ENCODE measurements at regions not wholly inside any gene's neighbourhood (a gene's known extent, or its start where the extent isn't known, plus 50 kb on each side); places are given as distances from the start of the nearest gene placed in this dataset.

GRCh38 chr15:81858586-81858985 is 187.2 kb downstream of the MEX3B start:
- Histone ChIP-seq H3K9me3 (no peaks in the 10 kb centered on the region), H3K27me3 (ENCODE audit: low read depth) (0 out of 2 replicates have a peak, but pooled peaks cover 3% of the 10 kb centered on the region), H3K4me3 (no peak overlapping the region), H3K4me1 (no peaks in the 10 kb centered on the region), H3K36me3 (replicated peaks) (no peaks in the 10 kb centered on the region)
- no peak for DNase-seq (ENCODE audit: low spot score in 2 of 2)
- in situ Hi-C loops (cut with MboI; ENCODE audit: low sequenced_read_pairs), result no loop called here

- H3K27me3 ChIP-seq (ENCODE audit: low read depth), result 0 out of 2 replicates have a peak, but pooled peaks cover 3% of the 10 kb centered on the region
- H3K9me3 ChIP-seq, result no peaks in the 10 kb centered on the region
- in situ Hi-C loops (cut with MboI; ENCODE audit: low sequenced_read_pairs), result no loop called here
- H3K36me3 ChIP-seq (replicated peaks), result no peaks in the 10 kb centered on the region
- no peaks in the 10 kb centered on the region for H3K4me1 ChIP-seq
- H3K4me3 ChIP-seq, result no peak overlapping the region
- DNase-seq (ENCODE audit: low spot score in 2 of 2), result no peak
Measured at GRCh38 chr15:81858136-81858535, 187.7 kb downstream of the MEX3B start.

- Histone ChIP-seq H3K4me1 (no peaks in the 10 kb centered on the region), H3K4me3 (no peak overlapping the region), H3K9me3 (no peaks in the 10 kb centered on the region), H3K36me3 (replicated peaks) (no peaks in the 10 kb centered on the region), H3K27me3 (ENCODE audit: low read depth) (0 out of 2 replicates have a peak, but pooled peaks cover 3% of the 10 kb centered on the region)
- in situ Hi-C loops (cut with MboI; ENCODE audit: low sequenced_read_pairs), result no loop called here
- no peak for DNase-seq (ENCODE audit: low spot score in 2 of 2)
Measured at GRCh38 chr15:81856634-81857026, 189.2 kb downstream of the MEX3B start.

- Histone ChIP-seq H3K4me3 (no peak overlapping the region), H3K27me3 (ENCODE audit: low read depth) (0 out of 2 replicates have a peak, but pooled peaks cover 3% of the 10 kb centered on the region), H3K36me3 (replicated peaks) (no peaks in the 10 kb centered on the region), H3K4me1 (no peaks in the 10 kb centered on the region), H3K9me3 (no peaks in the 10 kb centered on the region)
- no peak for DNase-seq (ENCODE audit: low spot score in 2 of 2)
- in situ Hi-C loops (cut with MboI; ENCODE audit: low sequenced_read_pairs), result no loop called here
Measured at GRCh38 chr15:81856001-81856633, 189.7 kb downstream of the MEX3B start.

GRCh38 chr15:81853150-81853748 is 192.6 kb downstream of the MEX3B start:
- no peaks in the 10 kb centered on the region for H3K36me3 ChIP-seq (replicated peaks)
- DNase-seq (ENCODE audit: low spot score in 2 of 2), result no peak
- no peak overlapping the region for H3K4me3 ChIP-seq
- H3K9me3 ChIP-seq, result no peaks in the 10 kb centered on the region
- H3K4me1 ChIP-seq, result no peaks in the 10 kb centered on the region
- in situ Hi-C loops (cut with MboI; ENCODE audit: low sequenced_read_pairs), result no loop called here
- no peaks in the 10 kb centered on the region for H3K27me3 ChIP-seq (ENCODE audit: low read depth)

GRCh38 chr15:81852411-81853149 is 193.2 kb downstream of the MEX3B start:
- H3K4me3 ChIP-seq, result no peak overlapping the region
- DNase-seq (ENCODE audit: low spot score in 2 of 2), result no peak
- no peaks in the 10 kb centered on the region for H3K9me3 ChIP-seq
- H3K27me3 ChIP-seq (ENCODE audit: low read depth), result no peaks in the 10 kb centered on the region
- H3K4me1 ChIP-seq, result no peaks in the 10 kb centered on the region
- no peaks in the 10 kb centered on the region for H3K36me3 ChIP-seq (replicated peaks)
- in situ Hi-C loops (cut with MboI; ENCODE audit: low sequenced_read_pairs), result no loop called here

GRCh38 chr15:81851757-81852156 is 194.1 kb downstream of the MEX3B start:
- in situ Hi-C loops (cut with MboI; ENCODE audit: low sequenced_read_pairs), result no loop called here
- H3K9me3 ChIP-seq, result no peaks in the 10 kb centered on the region
- no peak overlapping the region for H3K4me3 ChIP-seq
- H3K36me3 ChIP-seq (replicated peaks), result no peaks in the 10 kb centered on the region
- no peaks in the 10 kb centered on the region for H3K4me1 ChIP-seq
- no peaks in the 10 kb centered on the region for H3K27me3 ChIP-seq (ENCODE audit: low read depth)
- DNase-seq (ENCODE audit: low spot score in 2 of 2), result no peak

- Histone ChIP-seq H3K27me3 (ENCODE audit: low read depth) (no peaks in the 10 kb centered on the region), H3K36me3 (replicated peaks) (no peaks in the 10 kb centered on the region), H3K4me1 (no peaks in the 10 kb centered on the region), H3K9me3 (no peaks in the 10 kb centered on the region), H3K4me3 (no peak overlapping the region)
- no peak for DNase-seq (ENCODE audit: low spot score in 2 of 2)
- in situ Hi-C loops (cut with MboI; ENCODE audit: low sequenced_read_pairs), result no loop called here
Measured at GRCh38 chr15:81851325-81851724, 194.5 kb downstream of the MEX3B start.

- no peaks in the 10 kb centered on the region for H3K4me1 ChIP-seq
- H3K4me3 ChIP-seq, result no peak overlapping the region
- in situ Hi-C loops (cut with MboI; ENCODE audit: low sequenced_read_pairs), result no loop called here
- no peak for DNase-seq (ENCODE audit: low spot score in 2 of 2)
- no peaks in the 10 kb centered on the region for H3K9me3 ChIP-seq
- H3K36me3 ChIP-seq (replicated peaks), result no peaks in the 10 kb centered on the region
- no peaks in the 10 kb centered on the region for H3K27me3 ChIP-seq (ENCODE audit: low read depth)
Measured at GRCh38 chr15:81849289-81849688, 196.5 kb downstream of the MEX3B start.

GRCh38 chr15:81848701-81849100 is 197.1 kb downstream of the MEX3B start:
- in situ Hi-C loops (cut with MboI; ENCODE audit: low sequenced_read_pairs), result no loop called here
- Histone ChIP-seq H3K36me3 (replicated peaks) (no peaks in the 10 kb centered on the region), H3K4me1 (no peaks in the 10 kb centered on the region), H3K4me3 (no peak overlapping the region), H3K27me3 (ENCODE audit: low read depth) (no peaks in the 10 kb centered on the region), H3K9me3 (no peaks in the 10 kb centered on the region)
- no peak for DNase-seq (ENCODE audit: low spot score in 2 of 2)

GRCh38 chr15:81843757-81844407 is 201.9 kb downstream of the MEX3B start:
- in situ Hi-C loops (cut with MboI; ENCODE audit: low sequenced_read_pairs), result no loop called here
- no peak for DNase-seq (ENCODE audit: low spot score in 2 of 2)
- no peaks in the 10 kb centered on the region for H3K27me3 ChIP-seq (ENCODE audit: low read depth)
- no peaks in the 10 kb centered on the region for H3K4me1 ChIP-seq
- no peaks in the 10 kb centered on the region for H3K9me3 ChIP-seq
- no peaks in the 10 kb centered on the region for H3K36me3 ChIP-seq (replicated peaks)
- H3K4me3 ChIP-seq, result no peak overlapping the region

GRCh38 chr15:81843226-81843625 is 202.6 kb downstream of the MEX3B start:
- in situ Hi-C loops (cut with MboI; ENCODE audit: low sequenced_read_pairs), result no loop called here
- Histone ChIP-seq H3K4me1 (no peaks in the 10 kb centered on the region), H3K36me3 (replicated peaks) (no peaks in the 10 kb centered on the region), H3K4me3 (no peak overlapping the region), H3K27me3 (ENCODE audit: low read depth) (no peaks in the 10 kb centered on the region), H3K9me3 (no peaks in the 10 kb centered on the region)
- no peak for DNase-seq (ENCODE audit: low spot score in 2 of 2)

- no peak for DNase-seq (ENCODE audit: low spot score in 2 of 2)
Measured at GRCh38 chr15:81839387-81839786, 206.4 kb downstream of the MEX3B start.

GRCh38 chr15:81835731-81836130 is 210.1 kb downstream of the MEX3B start:
- Histone ChIP-seq H3K4me1 (no peaks in the 10 kb centered on the region), H3K36me3 (replicated peaks) (no peaks in the 10 kb centered on the region), H3K9me3 (no peaks in the 10 kb centered on the region), H3K4me3 (no peak overlapping the region), H3K27me3 (ENCODE audit: low read depth) (no peaks in the 10 kb centered on the region)
- no peak for DNase-seq (ENCODE audit: low spot score in 2 of 2)
- in situ Hi-C loops (cut with MboI; ENCODE audit: low sequenced_read_pairs), result no loop called here

More at GRCh38 chr15:81839387-81839786, 206.4 kb downstream of the MEX3B start:
- H3K4me1 ChIP-seq, result no peaks in the 10 kb centered on the region
- in situ Hi-C loops (cut with MboI; ENCODE audit: low sequenced_read_pairs), result no loop called here
- no peak overlapping the region for H3K4me3 ChIP-seq
- H3K27me3 ChIP-seq (ENCODE audit: low read depth), result no peaks in the 10 kb centered on the region
- H3K9me3 ChIP-seq, result no peaks in the 10 kb centered on the region
- H3K36me3 ChIP-seq (replicated peaks), result no peaks in the 10 kb centered on the region

All from HAP-1 (cell line).